SU-DHL-6 (cell line): ENCODE measurements at regions not wholly inside any gene's neighbourhood (a gene's known extent, or its start where the extent isn't known, plus 50 kb on each side); places are given as distances from the start of the nearest gene placed in this dataset.

Source experiments
- H2AFZ ChIP-seq: fragments of 200-600 bp; sonication (generic); 2 replicates; pipeline ENCODE4 v1.6.1; 2014; ENCODE audit warnings: low read depth, mild to moderate bottlenecking, moderate library complexity, mixed read lengths, antibody characterized with exemption, low read length; ENCODE audit not compliant: severe bottlenecking
- H3F3A ChIP-seq: fragments of 200-600 bp; shearing (Covaris generic); 2 replicates; pipeline ENCODE4 v1.6.0; 2016; ENCODE audit warnings: antibody characterized with exemption, mild to moderate bottlenecking; ENCODE audit not compliant: insufficient read depth
- H3K27ac ChIP-seq: fragments of 200-600 bp; sonication (generic); 2 replicates; pipeline ENCODE4 v1.5.1; 2016; ENCODE audit warnings: low read depth, mild to moderate bottlenecking, low read length, moderate library complexity, mixed read lengths
- H3K27me3 ChIP-seq: fragments of 200-600 bp; sonication (generic), shearing (Covaris generic); 2 replicates; pipeline ENCODE4 v1.6.0; 2014; ENCODE audit warnings: mild to moderate bottlenecking, low read length
- H3K36me3 ChIP-seq: fragments of 200-600 bp; sonication (generic); 2 replicates; pipeline ENCODE4 v1.6.1; 2014; ENCODE audit warnings: mild to moderate bottlenecking, low read length, mixed read lengths
- H3K4me2 ChIP-seq: fragments of 300-600, 200-600 bp; shearing (Covaris generic), sonication (generic); 2 replicates; pipeline ENCODE4 v1.6.0; 2014; ENCODE audit warnings: low read length, low read depth, mild to moderate bottlenecking; ENCODE audit not compliant: poor library complexity, severe bottlenecking
- H3K4me3 ChIP-seq: fragments of 200-600 bp; sonication (generic); 2 replicates; pipeline ENCODE4 v1.5.1; 2014; ENCODE audit warnings: antibody characterized with exemption, low read length, mild to moderate bottlenecking, mixed read lengths; ENCODE audit not compliant: insufficient read depth, poor library complexity, severe bottlenecking
- H3K79me2 ChIP-seq: fragments of 200-600 bp; sonication (generic); 2 replicates; pipeline ENCODE4 v1.6.1; 2014; ENCODE audit warnings: mild to moderate bottlenecking, low read length, moderate library complexity; ENCODE audit not compliant: insufficient read depth
- H3K9ac ChIP-seq: fragments of 200-600 bp; sonication (generic); 2 replicates; pipeline ENCODE4 v1.7.0; 2014; ENCODE audit warnings: mild to moderate bottlenecking, low read length
- H3K9me2 ChIP-seq: fragments of 200-600 bp; sonication (generic); replicated peaks from 2 replicates; pipeline ENCODE4 v1.6.1; 2014; ENCODE audit warnings: low read length; ENCODE audit not compliant: insufficient read depth
- H3K9me3 ChIP-seq: fragments of 200-600 bp; sonication (generic); 2 replicates; pipeline ENCODE4 v1.6.1; 2014; ENCODE audit warnings: low read length, mixed read lengths; ENCODE audit not compliant: insufficient read depth
- H4K20me1 ChIP-seq: fragments of 200-600 bp; sonication (generic); 2 replicates; pipeline ENCODE4 v1.6.1; 2014; ENCODE audit warnings: low read depth, mild to moderate bottlenecking, antibody characterized with exemption, low read length, moderate library complexity, mixed read lengths
- CTCF ChIP-seq: fragments of 200-600 bp; sonication (generic); IDR thresholded peaks from one replicate; pipeline ENCODE4 v1.5.1; 2017; ENCODE audit warnings: antibody characterized with exemption, mild to moderate bottlenecking, low read length, moderate library complexity; ENCODE audit not compliant: insufficient read depth, poor library complexity, severe bottlenecking
- EZH2phosphoT487 ChIP-seq: fragments of 200-600 bp; sonication (generic), shearing (Covaris generic); conservative IDR thresholded peaks from 2 replicates; pipeline ENCODE4 v1.6.1; 2018; ENCODE audit warnings: mild to moderate bottlenecking, antibody characterized with exemption, low read length, moderate library complexity, mixed read lengths

- H3F3A ChIP-seq: no peaks in the 10 kb centered on the region
- H2AFZ ChIP-seq: no peak overlapping the region
- no peak overlapping the region for H3K4me3 ChIP-seq
- TF ChIP-seq CTCF (no peak), EZH2phosphoT487 (no peak)
- no peaks in the 10 kb centered on the region for H3K9me2 ChIP-seq
- no peak overlapping the region for H3K9ac ChIP-seq
- H3K27ac ChIP-seq: no peak overlapping the region
- H3K27me3 ChIP-seq: no peaks in the 10 kb centered on the region
- H3K4me2 ChIP-seq: no peak overlapping the region
- no peaks in the 10 kb centered on the region for H3K79me2 ChIP-seq
- no peaks in the 10 kb centered on the region for H4K20me1 ChIP-seq
- H3K9me3 ChIP-seq: peaks cover 14% of the 10 kb centered on the region; the same call in 1 of the 2 replicates
- no peaks in the 10 kb centered on the region for H3K36me3 ChIP-seq
These were observed 133.7 kb downstream of the TMEM30B start for GRCh38 chr14:61147381-61147821.

- no peak overlapping the region for H3K4me2 ChIP-seq
- H2AFZ ChIP-seq: no peak overlapping the region
- no peak overlapping the region for H3K4me3 ChIP-seq
- no peaks in the 10 kb centered on the region for H3K79me2 ChIP-seq
- H3K9ac ChIP-seq: no peak overlapping the region
- TF ChIP-seq EZH2phosphoT487: no peak
- no peak for TF ChIP-seq CTCF
- no peaks in the 10 kb centered on the region for H3F3A ChIP-seq
- no peaks in the 10 kb centered on the region for H3K27me3 ChIP-seq
- peaks cover 14% of the 10 kb centered on the region; the same call in 1 of the 2 replicates for H3K9me3 ChIP-seq
- H3K9me2 ChIP-seq: no peaks in the 10 kb centered on the region
- no peaks in the 10 kb centered on the region for H4K20me1 ChIP-seq
- no peaks in the 10 kb centered on the region for H3K36me3 ChIP-seq
- no peak overlapping the region for H3K27ac ChIP-seq
These were observed 134.2 kb downstream of the TMEM30B start for GRCh38 chr14:61146899-61147298.

- Histone ChIP-seq H3K79me2 (no peaks in the 10 kb centered on the region), H2AFZ (no peak overlapping the region), H3K9me3 (peaks cover 14% of the 10 kb centered on the region; the same call in 1 of the 2 replicates), H3K27me3 (no peaks in the 10 kb centered on the region), H3K4me3 (no peak overlapping the region), H3K36me3 (no peaks in the 10 kb centered on the region), H3K27ac (no peak overlapping the region), H3K9ac (no peak overlapping the region), H3K9me2 (no peaks in the 10 kb centered on the region), H4K20me1 (no peaks in the 10 kb centered on the region), H3K4me2 (no peak overlapping the region), H3F3A (no peaks in the 10 kb centered on the region)
- no peak for TF ChIP-seq CTCF
These were observed 135.1 kb downstream of the TMEM30B start for GRCh38 chr14:61145903-61146481.
